ENCODE measurements at regions not wholly inside any gene's neighbourhood (a gene's known extent, or its start where the extent isn't known, plus 50 kb on each side); places are given as distances from the start of the nearest gene placed in this dataset.

- no peak for TF ChIP-seq ZFX (IDR thresholded peaks at IDR 0.05)
- TF ChIP-seq, protein P1, sequence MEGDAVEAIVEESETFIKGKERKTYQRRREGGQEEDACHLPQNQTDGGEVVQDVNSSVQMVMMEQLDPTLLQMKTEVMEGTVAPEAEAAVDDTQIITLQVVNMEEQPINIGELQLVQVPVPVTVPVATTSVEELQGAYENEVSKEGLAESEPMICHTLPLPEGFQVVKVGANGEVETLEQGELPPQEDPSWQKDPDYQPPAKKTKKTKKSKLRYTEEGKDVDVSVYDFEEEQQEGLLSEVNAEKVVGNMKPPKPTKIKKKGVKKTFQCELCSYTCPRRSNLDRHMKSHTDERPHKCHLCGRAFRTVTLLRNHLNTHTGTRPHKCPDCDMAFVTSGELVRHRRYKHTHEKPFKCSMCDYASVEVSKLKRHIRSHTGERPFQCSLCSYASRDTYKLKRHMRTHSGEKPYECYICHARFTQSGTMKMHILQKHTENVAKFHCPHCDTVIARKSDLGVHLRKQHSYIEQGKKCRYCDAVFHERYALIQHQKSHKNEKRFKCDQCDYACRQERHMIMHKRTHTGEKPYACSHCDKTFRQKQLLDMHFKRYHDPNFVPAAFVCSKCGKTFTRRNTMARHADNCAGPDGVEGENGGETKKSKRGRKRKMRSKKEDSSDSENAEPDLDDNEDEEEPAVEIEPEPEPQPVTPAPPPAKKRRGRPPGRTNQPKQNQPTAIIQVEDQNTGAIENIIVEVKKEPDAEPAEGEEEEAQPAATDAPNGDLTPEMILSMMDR (IDR thresholded peaks at IDR 0.05 in 2 of 3, conservative IDR thresholded peaks at IDR 0.05 in 1 of 3; ENCODE audit: borderline replicate concordance in 1 of 3, insufficient read depth in 1 of 3, low read depth in 2 of 3, low read length in 2 of 3) = no peak
- ATAC-seq = no peak
- Histone ChIP-seq H3K4me3 (replicated peaks in 1 of 2; ENCODE audit: low read depth in 1 of 2, low read length in 2 of 2) (no peak overlapping the region), H3K36me3 (ENCODE audit: control insufficient read depth in 1 of 2, insufficient read depth in 2 of 2, low read length in 2 of 2) (no peaks in the 10 kb centered on the region), H3K27ac (ENCODE audit: low read depth, low read length) (no peak overlapping the region), H3K9ac (ENCODE audit: low read length) (no peak overlapping the region), H4K20me1 (ENCODE audit: insufficient read depth) (no peaks in the 10 kb centered on the region), H3K4me1 (ENCODE audit: control insufficient read depth in 1 of 2, insufficient read depth in 2 of 2, low read length in 2 of 2) (no peaks in the 10 kb centered on the region), H3K9me3 (ENCODE audit: control insufficient read depth in 1 of 2, insufficient read depth in 1 of 2, low read depth in 1 of 2, low read length in 2 of 2) (no peaks in the 10 kb centered on the region), H3K79me2 (ENCODE audit: insufficient read depth, low read length) (no peaks in the 10 kb centered on the region), H3K27me3 (ENCODE audit: insufficient read depth, low read length) (no peaks in the 10 kb centered on the region), H2AFZ (ENCODE audit: low read depth, low read length, poor library complexity, severe bottlenecking) (no peak overlapping the region), H3K9me2 (ENCODE audit: insufficient read depth) (no peaks in the 10 kb centered on the region), H3K4me2 (ENCODE audit: low read length) (no peak overlapping the region)
- no TSS peak for BruUV-seq (replicated peaks)
- ChIA-PET CTCF (no interaction called here), RAD21 (ENCODE audit: low non-redundant PET in 1 of 2, low total read pairs in 2 of 2, uncharacterized antibody in 2 of 2, unreplicated experiment in 2 of 2) (no interaction called here), POLR2A (no interaction called here)
- no peak for DNase-seq (ENCODE audit: low read depth, low spot score)
- intact Hi-C loops (cut with micrococcal nuclease) = no loop called here
These were observed 118.1 kb upstream of the EMCN start for GRCh38 chr4:100635899-100636298.

DNA sequence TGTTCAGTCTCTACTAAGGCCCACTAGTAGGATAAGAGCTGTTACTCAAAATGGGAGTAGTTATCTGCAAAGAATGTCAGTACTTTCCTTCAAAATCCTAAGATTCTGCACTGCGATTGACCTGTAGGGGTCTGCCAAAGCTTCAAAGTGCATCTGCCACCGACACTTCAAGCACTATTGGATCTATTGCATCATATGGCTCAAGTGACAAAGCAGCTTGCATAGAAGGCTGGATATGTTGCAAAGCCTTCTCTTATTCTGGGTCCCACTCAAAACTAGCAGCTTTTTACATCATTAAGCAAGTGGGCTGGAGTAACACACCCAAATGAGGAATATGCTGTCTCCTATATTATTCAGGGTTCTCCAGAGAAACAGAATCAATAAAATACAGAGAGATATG, 115.4 kb upstream of the EMCN start:
- intact Hi-C loops (cut with micrococcal nuclease) = no loop called here
- POLR2A ChIA-PET = no interaction called here
- Histone ChIP-seq H4K20me1 (ENCODE audit: insufficient read depth) (no peaks in the 10 kb centered on the region), H3K27ac (ENCODE audit: low read depth, low read length) (no peak overlapping the region), H3K4me1 (ENCODE audit: control insufficient read depth in 1 of 2, insufficient read depth in 2 of 2, low read length in 2 of 2) (no peaks in the 10 kb centered on the region), H2AFZ (ENCODE audit: low read depth, low read length, poor library complexity, severe bottlenecking) (no peak overlapping the region), H3K27me3 (ENCODE audit: insufficient read depth, low read length) (no peaks in the 10 kb centered on the region), H3K79me2 (ENCODE audit: insufficient read depth, low read length) (no peaks in the 10 kb centered on the region), H3K9me3 (ENCODE audit: control insufficient read depth in 1 of 2, insufficient read depth in 1 of 2, low read depth in 1 of 2, low read length in 2 of 2) (no peaks in the 10 kb centered on the region), H3K4me3 (replicated peaks in 1 of 2; ENCODE audit: low read depth in 1 of 2, low read length in 2 of 2) (no peak overlapping the region), H3K36me3 (ENCODE audit: control insufficient read depth in 1 of 2, insufficient read depth in 2 of 2, low read length in 2 of 2) (no peaks in the 10 kb centered on the region), H3K9ac (ENCODE audit: low read length) (no peak overlapping the region), H3K9me2 (ENCODE audit: insufficient read depth) (no peaks in the 10 kb centered on the region), H3K4me2 (ENCODE audit: low read length) (no peak overlapping the region)
- CTCF ChIA-PET = no interaction called here
- no TSS peak for BruUV-seq (replicated peaks)
- DNase-seq (ENCODE audit: low read depth, low spot score) (no peak), ATAC-seq (no peak)
- TF ChIP-seq, protein P2, sequence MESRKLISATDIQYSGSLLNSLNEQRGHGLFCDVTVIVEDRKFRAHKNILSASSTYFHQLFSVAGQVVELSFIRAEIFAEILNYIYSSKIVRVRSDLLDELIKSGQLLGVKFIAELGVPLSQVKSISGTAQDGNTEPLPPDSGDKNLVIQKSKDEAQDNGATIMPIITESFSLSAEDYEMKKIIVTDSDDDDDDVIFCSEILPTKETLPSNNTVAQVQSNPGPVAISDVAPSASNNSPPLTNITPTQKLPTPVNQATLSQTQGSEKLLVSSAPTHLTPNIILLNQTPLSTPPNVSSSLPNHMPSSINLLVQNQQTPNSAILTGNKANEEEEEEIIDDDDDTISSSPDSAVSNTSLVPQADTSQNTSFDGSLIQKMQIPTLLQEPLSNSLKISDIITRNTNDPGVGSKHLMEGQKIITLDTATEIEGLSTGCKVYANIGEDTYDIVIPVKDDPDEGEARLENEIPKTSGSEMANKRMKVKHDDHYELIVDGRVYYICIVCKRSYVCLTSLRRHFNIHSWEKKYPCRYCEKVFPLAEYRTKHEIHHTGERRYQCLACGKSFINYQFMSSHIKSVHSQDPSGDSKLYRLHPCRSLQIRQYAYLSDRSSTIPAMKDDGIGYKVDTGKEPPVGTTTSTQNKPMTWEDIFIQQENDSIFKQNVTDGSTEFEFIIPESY (IDR thresholded peaks at IDR 0.05; ENCODE audit: extremely low read depth, insufficient replicate concordance, low read length) = no peak
- TF ChIP-seq SRF (IDR thresholded peaks at IDR 0.05; ENCODE audit: low read depth) (no peak), CEBPB (IDR thresholded peaks at IDR 0.05; ENCODE audit: low read depth) (no peak), EZH2phosphoT487 (IDR thresholded peaks at IDR 0.05; ENCODE audit: borderline replicate concordance) (no peak), SIN3A (IDR thresholded peaks at IDR 0.05; ENCODE audit: low read depth) (no peak), RAD21 (IDR thresholded peaks at IDR 0.05; ENCODE audit: low read depth) (no peak), EZH2 (IDR thresholded peaks at IDR 0.05) (no peak), ZNF274 (IDR thresholded peaks at IDR 0.05; ENCODE audit: low read depth, low read length) (no peak)
- RAD21 ChIA-PET (ENCODE audit: low non-redundant PET in 1 of 2, low total read pairs in 2 of 2, uncharacterized antibody in 2 of 2, unreplicated experiment in 2 of 2) = no interaction called here
